OCI-LY3 (cell line): ENCODE measurements at regions not wholly inside any gene's neighbourhood (a gene's known extent, or its start where the extent isn't known, plus 50 kb on each side); places are given as distances from the start of the nearest gene placed in this dataset.

Experiments used
- H2AFZ ChIP-seq: fragments of 200-600, 300-600 bp; shearing (Covaris generic); 2 replicates; pipeline ENCODE4 v1.6.0; 2014; ENCODE audit warnings: antibody characterized with exemption, low read depth, low read length
- H3K27ac ChIP-seq: fragments of 200-600, 300-600 bp; sonication (generic); 2 replicates; pipeline ENCODE4 v1.5.1; 2014; ENCODE audit warnings: mild to moderate bottlenecking, low read length, moderate library complexity, mixed read lengths
- H3K27me3 ChIP-seq: fragments of 200-600, 300-600 bp; sonication (generic); 2 replicates; pipeline ENCODE4 v1.6.1; 2014; ENCODE audit warnings: low read depth, low read length, mixed read lengths
- H3K36me3 ChIP-seq: fragments of 200-600, 300-600 bp; sonication (generic); replicated peaks from 2 replicates; pipeline ENCODE3; 2014; ENCODE audit warnings: low read depth, low read length, mixed read lengths
- H3K4me1 ChIP-seq: fragments of 300-600, 200-600 bp; sonication (generic); 2 replicates; pipeline ENCODE4 v1.6.1; 2014; ENCODE audit warnings: low read length, mixed read lengths
- H3K4me2 ChIP-seq: fragments of 200-600, 300-600 bp; sonication (generic); 2 replicates; pipeline ENCODE4 v1.6.1; 2014; ENCODE audit warnings: low read length, mixed read lengths
- H3K4me3 ChIP-seq: fragments of 300-600, 200-600 bp; sonication (generic); 2 replicates; pipeline ENCODE4 v1.5.1; 2014; ENCODE audit warnings: antibody characterized with exemption, mild to moderate bottlenecking, low read length, moderate library complexity
- H3K79me2 ChIP-seq: fragments of 300-600, 200-600 bp; shearing (Covaris generic); 2 replicates; pipeline ENCODE4 v1.6.1; 2014; ENCODE audit warnings: mild to moderate bottlenecking, low read length, mixed read lengths
- H3K9ac ChIP-seq: fragments of 300-600, 200-600 bp; shearing (Covaris generic); 2 replicates; pipeline ENCODE4 v1.6.0; 2014; ENCODE audit warnings: mild to moderate bottlenecking, low read length, moderate library complexity
- H3K9me3 ChIP-seq: fragments of 200-600, 300-600 bp; shearing (Covaris generic); 2 replicates; pipeline ENCODE4 v1.6.1; 2014; ENCODE audit warnings: low read length, mixed read lengths; ENCODE audit not compliant: insufficient read depth
- H4K20me1 ChIP-seq: fragments of 200-600, 300-600 bp; sonication (generic); 2 replicates; pipeline ENCODE4 v1.6.1; 2016; ENCODE audit warnings: low read length, mixed read lengths; ENCODE audit not compliant: insufficient read depth
- CTCF ChIP-seq: fragments of 200-600, 300-600 bp; sonication (generic); IDR thresholded peaks from 2 replicates; pipeline ENCODE4 v1.5.1; 2014; ENCODE audit warnings: antibody characterized with exemption, low read length, low read depth
- EZH2phosphoT487 ChIP-seq: fragments of 200-600 bp; shearing (Covaris generic); IDR thresholded peaks from 2 replicates; pipeline ENCODE4 v1.6.1; 2018; ENCODE audit warnings: antibody characterized with exemption, mixed run types, low read depth

- TF ChIP-seq CTCF (no peak), EZH2phosphoT487 (no peak)
- Histone ChIP-seq H3K36me3 (no peaks in the 10 kb centered on the region), H3K4me2 (no peak overlapping the region), H3K9me3 (no peaks in the 10 kb centered on the region), H3K27me3 (no peaks in the 10 kb centered on the region), H3K4me3 (no peak overlapping the region), H4K20me1 (no peaks in the 10 kb centered on the region), H3K27ac (no peak overlapping the region), H3K9ac (no peak overlapping the region), H3K4me1 (peaks cover 41% of the 10 kb centered on the region), H3K79me2 (no peaks in the 10 kb centered on the region), H2AFZ (no peak overlapping the region)
Measured at GRCh38 chrX:125520029-125520428, 200.4 kb downstream of the TEX13C start.

- no peak for TF ChIP-seq CTCF
- TF ChIP-seq EZH2phosphoT487: no peak
Measured at GRCh38 chrX:125522752-125523151, 203.1 kb downstream of the TEX13C start.

GRCh38 chrX:125532411-125533089 lies 212.9 kb downstream of the TEX13C start:
- Histone ChIP-seq H3K9me3 (no peaks in the 10 kb centered on the region), H3K4me2 (no peak overlapping the region), H3K9ac (no peak overlapping the region), H3K79me2 (no peaks in the 10 kb centered on the region), H3K36me3 (no peaks in the 10 kb centered on the region), H3K27ac (no peak overlapping the region), H4K20me1 (no peaks in the 10 kb centered on the region), H3K27me3 (no peaks in the 10 kb centered on the region), H3K4me3 (no peak overlapping the region), H3K4me1 (no peaks in the 10 kb centered on the region), H2AFZ (no peak overlapping the region)
- no peak for TF ChIP-seq EZH2phosphoT487
- TF ChIP-seq CTCF: no peak

More at GRCh38 chrX:125522752-125523151, 203.1 kb downstream of the TEX13C start:
- Histone ChIP-seq H4K20me1 (no peaks in the 10 kb centered on the region), H3K4me1 (peaks cover 41% of the 10 kb centered on the region), H2AFZ (no peak overlapping the region), H3K4me2 (peak overlapping the region; percentile 43), H3K27me3 (no peaks in the 10 kb centered on the region), H3K4me3 (no peak overlapping the region), H3K79me2 (no peaks in the 10 kb centered on the region), H3K9me3 (no peaks in the 10 kb centered on the region), H3K27ac (peak overlapping the region; percentile 57; the same call in 1 of the 2 replicates), H3K9ac (no peak overlapping the region), H3K36me3 (no peaks in the 10 kb centered on the region)

GRCh38 chrX:125533352-125533751 lies 213.7 kb downstream of the TEX13C start:
- no peaks in the 10 kb centered on the region for H3K4me1 ChIP-seq
- H3K27me3 ChIP-seq: no peaks in the 10 kb centered on the region
- H3K27ac ChIP-seq: no peak overlapping the region
- TF ChIP-seq EZH2phosphoT487 (no peak), CTCF (no peak)
- H3K79me2 ChIP-seq: no peaks in the 10 kb centered on the region
- no peak overlapping the region for H3K9ac ChIP-seq
- no peaks in the 10 kb centered on the region for H3K36me3 ChIP-seq
- H2AFZ ChIP-seq: no peak overlapping the region
- no peak overlapping the region for H3K4me3 ChIP-seq
- no peak overlapping the region for H3K4me2 ChIP-seq
- H4K20me1 ChIP-seq: no peaks in the 10 kb centered on the region
- no peaks in the 10 kb centered on the region for H3K9me3 ChIP-seq
